RWPE2 (cell line): ENCODE measurements at regions not wholly inside any gene's neighbourhood (a gene's known extent, or its start where the extent isn't known, plus 50 kb on each side); places are given as distances from the start of the nearest gene placed in this dataset.

ENCODE experiments used
- ATAC-seq: fragments of 200-7000 bp; cut with Tn5 transposase; 3 replicates; pipeline ENCODE4 v1.9.1; 2021; ENCODE audit warnings: low read depth
- DNase-seq: peaks from one replicate; pipeline ENCODE4 v3.0.0-alpha.2; 2020; ENCODE audit warnings: low spot score
- H3K27ac ChIP-seq: fragments of 450-650 bp; 2 replicates; pipeline ENCODE4 v1.5.1; 2017; ENCODE audit warnings: mild to moderate bottlenecking; ENCODE audit not compliant: poor library complexity, severe bottlenecking
- H3K27me3 ChIP-seq: fragments of 250-450 bp; sonication (Bioruptor Pico); 2 replicates; pipeline ENCODE4 v1.5.1; 2021; ENCODE audit warnings: mild to moderate bottlenecking, moderate library complexity; ENCODE audit not compliant: insufficient read depth, poor library complexity, severe bottlenecking
- H3K36me3 ChIP-seq: fragments of 250-450 bp; sonication (Bioruptor Pico); 2 replicates; pipeline ENCODE4 v1.5.1; 2020; ENCODE audit warnings: low read depth, mild to moderate bottlenecking, moderate library complexity
- H3K4me1 ChIP-seq: fragments of 250-450 bp; sonication (Bioruptor Pico); 2 replicates; pipeline ENCODE4 v1.5.1; 2021; ENCODE audit warnings: mild to moderate bottlenecking, moderate library complexity; ENCODE audit not compliant: insufficient read depth, poor library complexity, severe bottlenecking
- H3K4me3 ChIP-seq: fragments of 250-450 bp; sonication (Bioruptor Pico); 2 replicates; pipeline ENCODE4 v1.5.1; 2021; ENCODE audit warnings: mild to moderate bottlenecking, moderate library complexity; ENCODE audit not compliant: severe bottlenecking
- H3K9me3 ChIP-seq: fragments of 250-450 bp; sonication (Bioruptor Pico); 2 replicates; pipeline ENCODE4 v1.5.1; 2021; ENCODE audit warnings: mild to moderate bottlenecking, moderate library complexity; ENCODE audit not compliant: severe bottlenecking
- TF ChIP-seq, protein P1 (sequence below): fragments of 450-650 bp; IDR thresholded peaks from one replicate; pipeline ENCODE4 v1.5.1; 2017; ENCODE audit warnings: mild to moderate bottlenecking, moderate library complexity; ENCODE audit not compliant: poor library complexity, severe bottlenecking

DNA sequence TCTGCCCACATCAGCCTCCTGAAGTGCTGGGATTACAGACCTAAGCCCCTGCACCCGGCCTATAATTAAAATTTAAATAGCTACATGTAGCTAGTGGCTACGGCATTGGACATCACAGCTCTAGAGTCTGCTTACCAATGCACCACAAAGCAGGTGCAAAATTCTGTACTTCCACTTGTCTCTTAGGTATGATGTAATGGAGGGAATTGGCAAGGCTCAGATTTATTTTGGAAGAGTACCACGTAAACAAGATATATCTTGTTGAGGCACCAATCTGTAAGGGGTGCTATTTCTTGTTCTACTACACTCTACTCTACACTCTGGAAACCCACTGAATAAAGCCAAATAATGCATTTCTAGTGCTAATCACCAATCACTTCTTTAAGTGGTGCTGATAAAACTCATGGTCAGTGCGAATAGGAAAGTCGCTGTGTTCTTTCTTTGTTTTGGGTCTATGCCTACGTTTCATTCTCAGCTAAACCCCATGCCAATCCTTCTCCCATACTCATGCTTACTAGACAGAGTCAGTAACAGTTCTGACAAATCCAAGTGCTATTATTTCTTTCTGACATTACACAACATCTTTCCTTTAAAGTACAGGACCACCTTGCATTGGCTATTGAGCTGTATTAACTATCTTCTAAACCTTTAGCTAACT is 92.3 kb downstream of the GC start:
- TF ChIP-seq, protein P1, sequence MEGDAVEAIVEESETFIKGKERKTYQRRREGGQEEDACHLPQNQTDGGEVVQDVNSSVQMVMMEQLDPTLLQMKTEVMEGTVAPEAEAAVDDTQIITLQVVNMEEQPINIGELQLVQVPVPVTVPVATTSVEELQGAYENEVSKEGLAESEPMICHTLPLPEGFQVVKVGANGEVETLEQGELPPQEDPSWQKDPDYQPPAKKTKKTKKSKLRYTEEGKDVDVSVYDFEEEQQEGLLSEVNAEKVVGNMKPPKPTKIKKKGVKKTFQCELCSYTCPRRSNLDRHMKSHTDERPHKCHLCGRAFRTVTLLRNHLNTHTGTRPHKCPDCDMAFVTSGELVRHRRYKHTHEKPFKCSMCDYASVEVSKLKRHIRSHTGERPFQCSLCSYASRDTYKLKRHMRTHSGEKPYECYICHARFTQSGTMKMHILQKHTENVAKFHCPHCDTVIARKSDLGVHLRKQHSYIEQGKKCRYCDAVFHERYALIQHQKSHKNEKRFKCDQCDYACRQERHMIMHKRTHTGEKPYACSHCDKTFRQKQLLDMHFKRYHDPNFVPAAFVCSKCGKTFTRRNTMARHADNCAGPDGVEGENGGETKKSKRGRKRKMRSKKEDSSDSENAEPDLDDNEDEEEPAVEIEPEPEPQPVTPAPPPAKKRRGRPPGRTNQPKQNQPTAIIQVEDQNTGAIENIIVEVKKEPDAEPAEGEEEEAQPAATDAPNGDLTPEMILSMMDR = no peak
- Histone ChIP-seq H3K9me3 (no peaks in the 10 kb centered on the region), H3K36me3 (no peaks in the 10 kb centered on the region), H3K4me1 (no peaks in the 10 kb centered on the region), H3K27me3 (no peaks in the 10 kb centered on the region), H3K27ac (no peak overlapping the region), H3K4me3 (no peak overlapping the region)
- no peak for DNase-seq
- ATAC-seq = no peak

DNA sequence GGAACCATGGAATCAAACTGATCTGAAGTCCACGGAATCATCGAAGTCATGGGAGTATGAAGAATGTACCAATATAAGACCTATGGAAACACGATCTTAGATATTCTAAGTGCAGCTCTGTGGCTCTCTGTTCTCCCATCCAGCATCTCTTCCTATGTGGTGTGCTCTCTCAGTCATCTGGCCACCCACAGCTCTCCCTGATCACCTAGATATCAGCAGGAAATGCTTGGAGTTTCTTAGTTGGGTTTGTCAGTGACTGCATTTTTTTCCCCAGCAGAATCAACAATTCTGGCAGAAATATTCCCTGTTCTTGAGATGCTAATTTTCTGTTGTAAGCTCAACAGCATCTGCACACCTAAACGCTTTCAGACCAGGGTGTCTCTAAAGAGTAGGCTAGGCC is 94.1 kb downstream of the GC start:
- no peak for ATAC-seq

DNA sequence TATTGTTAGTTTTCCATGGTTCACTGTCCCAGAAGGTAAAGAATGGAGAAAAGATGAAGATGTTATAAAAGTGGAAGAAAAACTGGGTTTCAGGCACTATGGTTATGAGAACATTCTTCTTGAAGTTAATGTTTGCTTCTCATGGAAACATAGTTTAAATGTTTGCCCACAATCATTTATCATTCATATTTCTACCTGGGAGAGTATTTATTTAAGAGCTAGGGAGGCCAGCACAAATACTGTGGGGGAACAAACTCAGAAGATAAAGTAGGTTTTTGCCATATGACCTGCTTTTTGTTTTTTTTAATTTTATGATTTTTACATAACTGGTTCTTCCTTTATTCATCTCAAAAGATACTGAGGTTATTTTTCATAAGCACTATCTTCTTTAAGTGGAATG is 96.8 kb downstream of the GC start:
- Histone ChIP-seq H3K27me3 (no peaks in the 10 kb centered on the region), H3K9me3 (no peaks in the 10 kb centered on the region), H3K36me3 (no peaks in the 10 kb centered on the region; the same call in 1 of the 2 replicates), H3K4me1 (no peaks in the 10 kb centered on the region), H3K27ac (no peak overlapping the region), H3K4me3 (no peak overlapping the region)
- TF ChIP-seq, protein P1 = no peak
- no peak for DNase-seq
- no peak for ATAC-seq

More for the DNA sequence above, 94.1 kb downstream of the GC start:
- no peaks in the 10 kb centered on the region for H3K36me3 ChIP-seq
- H3K9me3 ChIP-seq = no peaks in the 10 kb centered on the region
- no peaks in the 10 kb centered on the region for H3K4me1 ChIP-seq
- H3K27ac ChIP-seq = no peak overlapping the region
- no peaks in the 10 kb centered on the region for H3K27me3 ChIP-seq
- TF ChIP-seq, protein P1 = no peak
- no peak for DNase-seq
- H3K4me3 ChIP-seq = no peak overlapping the region

DNA sequence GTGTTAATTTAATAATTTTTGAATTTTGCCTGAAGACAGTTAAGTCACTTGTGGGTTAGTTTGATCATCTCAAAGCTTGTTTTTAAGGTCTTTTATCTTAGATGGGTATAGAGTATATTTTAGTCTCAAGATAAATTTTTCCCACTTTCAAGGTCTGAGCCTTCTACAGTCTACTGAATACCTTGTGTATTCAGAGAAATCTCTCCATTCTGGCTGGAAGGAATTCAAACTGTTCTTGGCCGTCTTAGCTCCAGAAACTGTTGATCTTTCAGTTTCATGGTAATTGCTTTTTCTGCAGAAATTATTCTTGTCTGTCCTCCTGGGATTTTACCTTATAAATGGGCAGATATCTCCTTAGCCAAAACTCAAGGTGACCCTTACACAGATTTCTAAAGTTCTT is 97.9 kb downstream of the GC start:
- H3K27ac ChIP-seq = no peak overlapping the region
- no peak overlapping the region for H3K4me3 ChIP-seq
- no peaks in the 10 kb centered on the region; the same call in 1 of the 2 replicates for H3K36me3 ChIP-seq
- DNase-seq = no peak
- H3K27me3 ChIP-seq = no peaks in the 10 kb centered on the region
- ATAC-seq = no peak
- TF ChIP-seq, protein P1 = no peak
- H3K9me3 ChIP-seq = no peaks in the 10 kb centered on the region
- H3K4me1 ChIP-seq = no peaks in the 10 kb centered on the region

DNA sequence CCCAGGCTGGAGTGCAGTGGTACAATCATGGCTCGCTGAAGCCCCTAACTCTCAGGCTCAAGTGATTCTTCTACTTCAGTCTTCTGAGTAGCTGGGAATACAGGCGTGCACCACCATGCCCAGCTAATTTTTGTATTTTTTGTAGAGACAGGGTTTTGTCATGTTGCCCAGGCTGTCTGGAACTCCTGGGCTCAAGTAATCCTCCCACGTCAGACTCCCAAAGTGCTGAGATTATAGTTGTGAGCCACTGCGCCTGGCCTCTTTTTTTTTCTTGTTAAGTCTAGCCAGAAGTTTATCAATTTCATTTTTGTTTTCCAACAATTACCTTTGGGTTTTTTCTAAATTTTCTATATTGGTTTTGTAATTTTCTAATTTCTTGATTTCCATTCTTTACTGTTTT is 100.6 kb downstream of the GC start:
- no peak overlapping the region for H3K27ac ChIP-seq
- DNase-seq (no peak), ATAC-seq (no peak)
- no peaks in the 10 kb centered on the region for H3K9me3 ChIP-seq
- H3K27me3 ChIP-seq = no peaks in the 10 kb centered on the region
- no peaks in the 10 kb centered on the region for H3K4me1 ChIP-seq
- H3K4me3 ChIP-seq = no peak overlapping the region
- TF ChIP-seq, protein P1 = no peak
- H3K36me3 ChIP-seq = no peaks in the 10 kb centered on the region; the same call in 1 of the 2 replicates
